Retinal pigment epithelial cell (primary cell): ENCODE measurements at regions not wholly inside any gene's neighbourhood (a gene's known extent, or its start where the extent isn't known, plus 50 kb on each side); places are given as distances from the start of the nearest gene placed in this dataset.
"Not testable (repeated sequence)": the region's sequence is repeated elsewhere in the genome, so short reads cannot be mapped to it uniquely, and the experiment has no call there.

Experiments used
- DNase-seq: peaks from one replicate; pipeline ENCODE4 v3.0.0-alpha.2; 2010; ENCODE audit warnings: low read depth
- H3K4me3 ChIP-seq: 2 replicates; pipeline ENCODE4 v1.5.1; 2011; ENCODE audit warnings: mild to moderate bottlenecking, low read length, control low read depth, moderate library complexity
- CTCF ChIP-seq: conservative IDR thresholded peaks from 2 replicates; pipeline ENCODE4 v1.5.1; 2011; ENCODE audit warnings: low read depth, low read length, control low read depth, inconsistent platforms

- no peak overlapping the region for H3K4me3 ChIP-seq
- DNase-seq = no peak
- no peak for TF ChIP-seq CTCF
Observed at GRCh38 chr4:69408451-69408850, 87.3 kb downstream of the UGT2B4 start.

GRCh38 chr4:69411981-69412380, 83.7 kb downstream of the UGT2B4 start:
- not testable (repeated sequence) for DNase-seq, H3K4me3 ChIP-seq

- DNase-seq, H3K4me3 ChIP-seq: not testable (repeated sequence)
Observed at GRCh38 chr4:69424722-69425121, 71.0 kb downstream of the UGT2B4 start.
